ENCODE measurements at regions not wholly inside any gene's neighbourhood (a gene's known extent, or its start where the extent isn't known, plus 50 kb on each side); places are given as distances from the start of the nearest gene placed in this dataset.

GRCh38 chr12:92030618-92031017 is 115.0 kb downstream of the BTG1 start:
- DNase-seq (ENCODE audit: low spot score): no peak

DNA sequence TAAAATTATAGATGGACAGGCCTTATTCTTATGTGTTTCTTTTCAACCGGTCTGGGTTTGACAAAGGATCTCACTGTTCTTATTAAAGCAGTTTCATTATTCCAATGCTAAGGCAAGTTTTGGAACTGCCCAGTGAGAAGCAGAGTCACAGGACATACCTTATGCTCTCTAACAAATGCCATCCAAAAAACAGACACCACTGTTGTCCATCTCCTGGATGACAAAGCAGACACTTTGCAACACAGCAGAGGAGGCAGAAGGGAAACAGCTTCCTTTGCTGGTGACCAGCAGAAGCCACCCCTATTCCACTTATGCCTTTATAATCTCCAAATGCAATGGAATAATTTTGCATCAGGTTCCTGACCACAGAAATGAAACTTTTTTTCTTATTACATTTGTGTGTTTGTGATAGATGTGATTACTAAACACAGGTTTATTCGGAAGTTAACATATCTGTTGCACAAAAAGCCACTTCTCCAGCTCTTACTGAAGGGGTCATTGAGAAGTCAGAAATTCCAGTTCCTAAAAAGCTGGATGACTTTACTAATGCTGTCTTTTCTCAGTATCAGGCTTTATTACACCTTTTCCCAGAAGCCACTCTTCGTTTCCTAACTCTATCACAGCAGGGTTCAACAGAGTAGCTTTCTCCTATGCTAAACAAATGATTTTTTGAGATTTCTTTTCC is 115.6 kb downstream of the BTG1 start:
- no peak for DNase-seq (ENCODE audit: low spot score)

GRCh38 chr12:92029136-92029535 is 116.5 kb downstream of the BTG1 start:
- no peak for DNase-seq (ENCODE audit: low spot score)

GRCh38 chr12:92028441-92028709 is 117.3 kb downstream of the BTG1 start:
- DNase-seq (ENCODE audit: low spot score): no peak

- no peak for DNase-seq (ENCODE audit: low spot score)
These were observed 117.8 kb downstream of the BTG1 start for GRCh38 chr12:92027701-92028440.

- no peak for DNase-seq (ENCODE audit: low spot score)
These were observed 118.4 kb downstream of the BTG1 start for GRCh38 chr12:92027243-92027642.

GRCh38 chr12:92025462-92026207 is 120.0 kb downstream of the BTG1 start:
- no peak for DNase-seq (ENCODE audit: low spot score)

DNA sequence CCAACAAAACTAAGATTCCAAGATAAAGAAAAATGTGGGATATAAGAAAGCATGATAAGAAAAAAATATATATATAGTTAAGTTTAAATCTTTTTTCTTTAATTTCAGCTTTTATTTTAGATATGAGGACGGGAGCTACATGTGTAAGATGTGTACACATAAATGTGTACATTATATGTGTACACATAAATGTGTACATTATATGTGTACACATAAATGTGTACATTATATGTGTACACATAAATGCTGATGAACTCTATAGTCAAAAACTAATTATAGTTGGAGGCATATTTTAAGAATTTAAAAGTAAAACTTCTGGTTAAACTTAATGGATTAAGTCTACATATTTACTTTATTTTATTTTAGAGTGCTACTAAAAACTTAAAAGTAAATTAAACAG is 123.6 kb downstream of the BTG1 start:
- DNase-seq (ENCODE audit: low spot score): no peak

- DNase-seq (ENCODE audit: low spot score): peak; percentile 85
These were observed 124.0 kb downstream of the BTG1 start for GRCh38 chr12:92021666-92022035.

DNA sequence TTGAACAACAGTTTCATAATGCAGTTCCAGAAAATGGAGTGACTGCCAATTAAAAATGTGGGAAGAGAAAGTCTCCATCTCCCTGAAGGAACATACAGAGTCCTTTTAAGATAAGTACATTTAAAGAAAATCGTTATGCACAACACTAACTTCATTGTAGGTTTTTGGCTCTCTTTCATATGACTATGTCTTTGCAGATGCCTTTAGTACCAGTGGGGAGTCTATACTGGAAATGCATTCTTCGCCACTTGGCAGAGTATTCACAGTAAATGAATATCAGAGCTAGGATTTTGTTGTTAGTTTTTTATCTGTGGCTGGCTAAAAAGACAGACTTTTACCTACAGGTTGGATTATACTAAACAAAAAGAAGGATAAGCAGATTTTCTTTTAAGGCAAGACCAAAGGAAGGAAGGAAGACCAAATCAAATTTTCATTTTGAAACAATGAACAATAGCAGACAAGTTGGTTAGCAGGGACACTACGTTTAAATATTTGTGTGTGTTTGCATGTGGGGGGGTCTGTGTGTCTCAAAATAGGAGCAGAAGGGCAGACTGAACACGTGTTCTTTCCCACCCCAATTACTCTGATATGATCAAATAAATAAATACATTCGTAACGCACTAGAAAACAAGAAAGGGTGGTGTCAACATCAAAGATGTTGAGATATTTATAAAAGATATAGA is 124.5 kb downstream of the BTG1 start:
- no peak for DNase-seq (ENCODE audit: low spot score)

DNA sequence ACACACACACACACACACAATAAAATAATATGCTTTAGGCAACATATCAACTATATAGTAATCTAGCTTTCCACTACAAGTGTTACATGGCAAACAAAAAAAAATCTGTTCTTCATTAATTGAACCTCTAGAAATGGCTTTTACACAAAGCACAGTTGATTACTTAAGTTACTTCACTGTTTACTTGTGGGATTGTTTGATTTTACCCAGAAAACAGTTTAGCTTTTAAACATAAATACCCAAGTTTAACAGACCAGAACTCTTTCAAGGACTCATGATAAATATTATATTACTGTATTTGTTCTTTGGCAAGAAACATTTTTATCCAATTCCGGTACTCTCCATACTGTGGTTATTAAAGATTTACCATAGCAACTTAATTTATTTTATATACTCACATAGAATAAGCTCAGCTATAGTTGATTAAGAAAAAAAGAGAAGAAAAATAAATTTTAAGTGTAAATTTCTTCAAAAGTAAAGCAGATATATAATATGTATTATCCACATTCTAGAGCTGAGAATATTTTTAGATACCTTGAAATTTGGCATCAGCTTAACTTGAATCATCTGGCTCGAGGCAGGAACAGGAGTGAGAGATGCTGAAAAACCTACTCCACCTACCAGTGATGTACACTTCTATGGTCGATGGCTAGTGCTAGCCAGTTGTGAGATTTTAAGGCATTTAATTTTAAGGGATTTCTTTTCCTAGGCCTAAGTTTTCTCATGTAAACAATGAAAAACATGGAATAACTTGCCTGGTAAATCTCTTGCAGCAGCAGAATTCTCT is 126.0 kb downstream of the BTG1 start:
- DNase-seq (ENCODE audit: low spot score): no peak

DNA sequence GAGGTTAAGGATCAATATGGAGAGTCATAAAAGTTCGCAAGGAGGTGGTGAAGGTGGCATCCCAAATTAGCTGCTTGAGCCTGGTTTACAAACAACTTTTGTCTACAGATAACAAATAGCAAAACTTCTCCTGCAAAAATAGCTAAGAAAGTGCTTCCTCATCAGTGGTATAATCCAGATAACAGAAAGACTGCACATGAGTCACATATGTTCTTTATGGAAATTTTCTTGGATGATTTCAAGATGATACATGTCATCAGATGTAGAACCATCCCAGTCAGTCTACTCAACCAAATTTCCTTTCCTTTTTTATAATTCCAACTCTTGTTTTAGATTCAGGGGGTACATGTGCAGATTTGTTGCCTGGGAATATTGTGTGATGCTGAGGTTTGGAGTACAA is 133.0 kb downstream of the BTG1 start:
- DNase-seq (ENCODE audit: low spot score): no peak

DNA sequence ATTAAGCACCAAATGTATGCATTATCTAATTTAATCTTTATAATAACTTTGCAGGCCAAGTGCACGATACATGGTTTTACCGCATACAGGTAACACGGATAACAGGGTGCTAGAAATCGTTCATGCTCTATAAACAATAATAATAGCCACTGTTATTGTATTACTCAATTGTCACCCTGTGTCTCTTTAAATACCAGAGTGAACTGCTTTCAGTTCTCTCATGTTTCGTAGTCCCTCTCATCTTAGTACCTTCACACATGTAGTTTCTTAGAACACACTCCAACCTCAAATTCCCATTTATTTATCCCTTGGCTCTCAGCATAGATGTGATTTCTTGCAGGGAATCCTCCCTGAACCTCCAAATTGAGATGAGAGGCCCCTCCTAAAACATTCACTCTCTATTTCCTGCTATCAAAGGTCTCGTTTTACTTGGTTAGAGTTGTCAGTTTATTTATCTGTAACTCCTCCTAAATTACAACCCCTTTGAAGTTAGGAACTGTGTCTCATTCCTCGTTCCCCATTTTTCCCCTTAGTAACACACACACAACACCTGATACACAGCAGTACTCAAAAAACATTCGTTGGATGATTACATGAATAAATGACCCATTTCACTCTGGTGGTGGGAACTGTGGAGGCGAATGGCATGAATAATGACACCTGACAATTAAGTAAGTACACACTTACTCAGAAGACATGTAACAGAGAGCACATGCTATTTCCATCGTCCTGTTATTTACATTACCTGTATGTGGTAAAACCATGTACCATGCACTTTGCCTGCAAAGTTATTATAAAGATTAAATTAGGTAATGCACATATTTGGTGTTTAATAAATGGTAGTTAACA is 134.6 kb downstream of the BTG1 start:
- DNase-seq (ENCODE audit: low spot score): no peak

DNA sequence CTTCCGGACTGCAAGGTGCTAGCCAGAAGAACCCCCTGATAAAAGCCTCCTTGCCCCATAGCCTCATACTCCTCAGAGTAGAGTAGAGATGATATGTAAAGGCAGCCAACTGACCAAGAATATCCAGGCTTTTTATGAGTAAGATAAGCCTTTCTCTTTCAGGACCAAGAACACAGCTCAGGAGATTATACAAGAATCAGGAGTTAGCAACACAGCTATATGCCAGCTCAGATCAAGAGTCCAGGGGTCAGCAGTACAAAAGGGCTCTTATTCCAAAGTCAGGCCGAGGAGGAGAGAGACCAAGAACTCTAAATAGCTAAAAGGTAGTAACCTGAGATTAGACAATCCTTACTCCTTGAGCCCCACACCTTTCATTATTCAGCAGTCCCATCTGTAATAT is 135.3 kb downstream of the BTG1 start:
- no peak for DNase-seq (ENCODE audit: low spot score)

GRCh38 chr12:92008345-92008744 is 137.3 kb downstream of the BTG1 start:
- no peak for DNase-seq (ENCODE audit: low spot score)

- DNase-seq (ENCODE audit: low spot score): no peak
These were observed 137.9 kb downstream of the BTG1 start for GRCh38 chr12:92007787-92008186.

DNA sequence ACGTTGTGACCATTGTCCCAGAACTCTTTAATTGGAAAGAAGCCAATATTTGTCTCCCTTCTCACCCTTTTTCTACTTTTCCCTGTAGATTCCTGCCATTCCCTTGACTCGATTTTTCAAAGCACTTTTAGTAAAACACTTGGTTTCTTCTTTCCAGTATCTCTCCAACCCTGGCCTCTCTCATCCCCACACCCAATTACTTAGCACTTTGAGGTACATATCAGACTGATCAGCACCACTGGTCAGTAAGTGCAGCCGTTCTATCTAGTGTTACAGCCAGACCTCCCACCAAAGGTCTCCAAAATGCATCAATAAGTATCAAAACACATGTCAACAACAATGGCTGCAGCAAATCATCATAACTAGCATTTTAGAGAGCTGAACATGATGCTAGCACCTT is 141.9 kb downstream of the BTG1 start:
- DNase-seq (ENCODE audit: low spot score): no peak

GRCh38 chr12:92002673-92003382 is 142.8 kb downstream of the BTG1 start:
- no peak for DNase-seq (ENCODE audit: low spot score)

DNA sequence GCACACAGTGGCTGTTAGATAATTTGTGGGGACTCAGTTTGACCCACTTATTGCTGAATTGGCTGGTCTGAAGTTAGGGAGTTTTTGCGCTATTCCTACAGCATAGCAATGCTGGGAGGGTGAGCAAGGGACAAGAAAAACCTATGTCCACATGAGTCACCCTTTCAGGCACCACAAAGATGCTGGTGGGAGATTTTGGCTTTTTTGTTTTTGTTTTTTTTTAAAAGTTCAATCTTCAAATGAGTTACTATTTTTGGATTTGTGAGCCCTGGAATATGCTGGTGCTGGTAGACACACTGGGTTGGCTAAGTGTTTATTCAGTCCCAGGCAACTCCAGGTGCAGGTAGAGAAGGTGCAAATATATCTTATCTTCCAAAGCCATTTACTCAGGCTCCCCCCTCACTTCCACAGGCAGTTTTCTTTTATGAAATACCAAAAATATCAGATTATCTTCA is 143.4 kb downstream of the BTG1 start:
- no peak for DNase-seq (ENCODE audit: low spot score)

- DNase-seq (ENCODE audit: low spot score): no peak
These were observed 145.0 kb downstream of the BTG1 start for GRCh38 chr12:92000597-92000996.

All from ecto neural progenitor cell (in vitro differentiated cells).